ENCODE measurements at regions not wholly inside any gene's neighbourhood (a gene's known extent, or its start where the extent isn't known, plus 50 kb on each side); places are given as distances from the start of the nearest gene placed in this dataset.
A peak's percentile ranks its signal among the peaks of the same experiment; 100 is the strongest.

DNA sequence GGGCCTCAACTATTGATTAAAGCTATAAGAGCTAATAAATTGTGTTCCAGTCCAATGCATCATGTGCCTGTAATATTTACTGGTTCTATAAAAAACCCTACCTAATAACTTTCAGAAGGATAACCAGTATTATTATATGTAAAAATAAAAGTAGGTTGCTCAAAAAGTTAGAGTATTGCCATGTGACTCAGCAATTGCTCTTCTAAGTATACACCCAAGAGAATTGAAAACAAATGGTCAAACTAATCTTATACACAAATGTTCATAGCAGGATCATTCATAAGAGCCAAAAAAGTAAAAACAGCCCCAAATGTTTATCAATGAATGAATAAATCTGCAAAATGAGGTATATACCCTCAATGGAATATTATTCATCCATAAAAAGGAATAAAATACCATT lies 89.5 kb upstream of the TES start:
- no peaks in the 10 kb centered on the region for H3K9me3 Mint-ChIP-seq
- peaks cover 9% of the 10 kb centered on the region for H3K27me3 Mint-ChIP-seq
- intact Hi-C loops (cut with micrococcal nuclease): loop anchor here (5.0 kb wide), 1 partner anchor 1259 kb away; no protein-coding TSS in a partner anchor
- CTCF ChIA-PET: no interaction called here
- DNase-seq: no peak
- H3K4me3 Mint-ChIP-seq: no peak overlapping the region
- H3K27ac Mint-ChIP-seq: no peak overlapping the region
- POLR2A ChIA-PET: no interaction called here
- H3K36me3 Mint-ChIP-seq: no peaks in the 10 kb centered on the region
- no peaks in the 10 kb centered on the region for H3K4me1 Mint-ChIP-seq (ENCODE audit: low read depth)

DNA sequence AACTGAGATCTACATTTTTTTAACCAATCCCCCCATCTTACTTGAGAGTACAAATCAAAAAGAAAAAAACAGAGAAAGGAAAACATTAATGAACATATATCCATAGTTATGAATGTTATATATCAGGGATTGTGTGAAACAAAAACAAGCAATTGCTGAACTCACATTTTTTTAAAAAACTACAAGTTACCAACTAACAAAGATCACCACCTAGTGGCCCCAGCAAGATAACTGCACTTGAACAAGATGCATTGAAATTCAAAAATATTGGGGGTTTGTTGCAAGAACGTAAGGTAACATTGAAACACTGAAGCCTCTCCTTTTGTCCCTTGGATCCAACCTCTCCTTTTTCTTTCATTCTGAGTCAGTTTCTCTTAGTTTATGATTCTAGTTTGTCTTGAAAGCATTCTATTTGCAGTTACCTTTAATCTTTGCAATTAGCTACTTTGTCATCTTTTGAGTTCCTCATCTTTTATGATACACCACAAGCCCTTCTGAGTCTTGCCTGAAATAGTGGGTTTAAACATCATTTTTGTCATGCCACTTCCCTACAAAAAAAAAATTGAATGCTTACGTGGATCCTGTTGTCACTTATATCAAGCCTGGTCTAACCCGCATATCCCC lies 87.3 kb upstream of the TES start:
- intact Hi-C loops (cut with micrococcal nuclease): loop anchor here (5.0 kb wide), 1 partner anchor 1261 kb away; no protein-coding TSS in a partner anchor
- H3K27ac Mint-ChIP-seq: no peak overlapping the region
- POLR2A ChIA-PET: no interaction called here
- H3K36me3 Mint-ChIP-seq: no peaks in the 10 kb centered on the region
- CTCF ChIA-PET: no interaction called here
- H3K4me1 Mint-ChIP-seq (ENCODE audit: low read depth): no peaks in the 10 kb centered on the region
- peaks cover 5% of the 10 kb centered on the region for H3K9me3 Mint-ChIP-seq
- H3K4me3 Mint-ChIP-seq: no peak overlapping the region
- H3K27me3 Mint-ChIP-seq: peaks cover 6% of the 10 kb centered on the region
- DNase-seq: no peak

DNA sequence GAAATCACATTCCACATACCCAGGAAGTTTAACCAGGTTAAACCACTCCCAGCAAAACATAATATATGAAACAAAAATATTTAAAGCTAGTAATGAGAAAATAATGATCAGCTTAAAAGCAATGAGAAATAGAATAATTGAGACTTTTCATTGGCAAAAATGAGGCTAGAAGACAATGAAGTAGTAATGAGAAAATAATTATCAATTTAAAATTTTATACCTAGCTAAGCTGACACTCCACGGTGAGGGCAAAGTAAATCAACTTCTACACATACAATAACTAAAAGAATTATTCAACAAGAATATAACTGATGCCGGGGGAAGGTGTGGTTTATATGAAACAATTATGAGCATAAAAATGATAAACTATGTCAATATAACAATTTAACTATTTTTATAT lies 82.2 kb upstream of the TES start:
- no peaks in the 10 kb centered on the region for H3K36me3 Mint-ChIP-seq
- H3K4me3 Mint-ChIP-seq: no peak overlapping the region
- H3K9me3 Mint-ChIP-seq: peaks cover 10% of the 10 kb centered on the region
- intact Hi-C loops (cut with micrococcal nuclease): no loop called here
- no peak for DNase-seq
- H3K27ac Mint-ChIP-seq: no peak overlapping the region
- ChIA-PET POLR2A (no interaction called here), CTCF (no interaction called here)
- H3K27me3 Mint-ChIP-seq: peaks cover 5% of the 10 kb centered on the region
- no peaks in the 10 kb centered on the region for H3K4me1 Mint-ChIP-seq (ENCODE audit: low read depth)

DNA sequence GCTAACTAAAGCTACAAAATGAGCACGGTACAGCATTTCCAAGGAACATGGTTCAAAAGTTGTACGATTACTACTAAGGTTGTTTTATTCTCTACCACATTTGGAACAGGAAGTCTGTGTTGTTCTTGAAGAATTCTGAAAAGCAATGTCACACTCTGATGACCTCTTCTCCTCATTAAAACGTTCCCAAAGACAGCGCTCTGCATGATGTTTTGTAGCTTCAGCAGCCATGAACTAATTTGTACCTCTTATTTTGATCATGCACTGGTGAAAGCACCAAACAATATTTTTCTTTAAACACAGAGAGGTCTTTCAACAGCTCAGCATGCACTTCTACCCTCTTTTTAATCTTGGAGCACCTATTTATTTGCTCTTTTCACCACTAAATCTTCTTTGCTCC lies 75.0 kb upstream of the TES start:
- Mint-ChIP-seq H3K9me3 (no peaks in the 10 kb centered on the region), H3K36me3 (no peaks in the 10 kb centered on the region), H3K4me3 (no peak overlapping the region), H3K4me1 (ENCODE audit: low read depth) (no peaks in the 10 kb centered on the region), H3K27ac (no peak overlapping the region), H3K27me3 (peaks cover 2% of the 10 kb centered on the region)
- no peak for DNase-seq
- POLR2A ChIA-PET: no interaction called here
- intact Hi-C loops (cut with micrococcal nuclease): no loop called here
- CTCF ChIA-PET: interaction anchor here (0.8 kb wide), 1 partner anchor 50 kb away, joined by 3 read pairs; no protein-coding TSS in a partner anchor

DNA sequence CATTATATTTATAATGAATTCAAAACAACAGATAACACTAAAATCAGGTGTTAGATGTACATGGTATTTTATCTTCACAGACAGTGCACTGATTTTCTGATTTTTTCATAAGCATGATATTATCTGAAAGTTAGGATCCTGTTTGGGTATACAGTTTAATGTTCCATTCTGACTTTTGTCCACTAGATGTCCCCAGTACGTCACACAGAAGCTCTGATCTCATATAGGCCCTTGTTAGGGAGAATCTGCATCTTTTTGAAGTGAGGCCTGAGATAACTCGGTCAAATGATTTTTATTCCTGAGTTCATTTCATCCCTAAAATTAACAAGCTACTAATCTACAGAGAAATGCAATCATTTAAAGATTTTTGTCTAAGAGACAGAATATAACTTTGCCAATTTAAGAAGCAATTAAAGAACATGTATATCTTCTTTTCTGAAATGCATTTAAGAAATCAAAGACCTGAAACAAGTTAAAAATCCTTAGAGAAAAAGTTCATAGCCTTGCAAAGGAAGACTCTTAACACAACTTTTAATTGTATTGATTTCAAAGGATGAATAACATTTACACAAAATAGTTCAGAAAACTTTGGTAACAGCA lies 72.0 kb upstream of the TES start:
- CTCF ChIA-PET: interaction anchor here (0.6 to 2.1 kb wide), 17 partner anchors 11 to 1222 kb away, joined by 3 to 10 read pairs (median 3); no protein-coding TSS in a partner anchor
- H3K4me1 Mint-ChIP-seq (ENCODE audit: low read depth): peaks cover 3% of the 10 kb centered on the region

DNA sequence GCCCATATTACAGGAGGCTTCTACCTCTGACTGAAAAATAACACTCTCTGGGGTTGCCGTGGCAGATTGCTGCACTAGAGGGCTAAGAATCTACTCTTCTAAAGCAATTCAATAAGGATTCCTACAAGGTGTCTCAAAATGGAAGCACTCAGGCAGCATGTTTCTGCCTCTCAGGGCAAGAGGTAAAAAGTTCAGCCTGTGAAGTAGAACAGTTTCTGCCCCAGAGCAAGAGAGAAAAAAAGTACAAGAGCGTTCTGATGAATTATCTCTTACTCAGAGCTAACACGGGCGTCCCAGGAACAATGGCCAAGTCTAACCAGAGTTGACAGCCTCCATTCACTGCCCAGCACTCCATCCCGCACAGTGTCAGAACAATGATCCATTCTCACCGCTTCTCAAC lies 71.3 kb upstream of the TES start:
- ChIA-PET CTCF (interaction anchor here (0.6 to 2.1 kb wide), 16 partner anchors 10 to 1222 kb away, joined by 3 to 10 read pairs (median 4); no protein-coding TSS in a partner anchor), POLR2A (no interaction called here)
- no peaks in the 10 kb centered on the region for H3K9me3 Mint-ChIP-seq
- intact Hi-C loops (cut with micrococcal nuclease): loop anchor here (2.0 kb wide), 1 partner anchor 34 kb away; no protein-coding TSS in a partner anchor
- peaks cover 3% of the 10 kb centered on the region for H3K4me1 Mint-ChIP-seq (ENCODE audit: low read depth)
- no peaks in the 10 kb centered on the region for H3K36me3 Mint-ChIP-seq
- H3K4me3 Mint-ChIP-seq: no peak overlapping the region
- H3K27ac Mint-ChIP-seq: no peak overlapping the region
- H3K27me3 Mint-ChIP-seq: peaks cover 2% of the 10 kb centered on the region
- DNase-seq: no peak

More for the DNA sequence above, 72.0 kb upstream of the TES start:
- Mint-ChIP-seq H3K27ac (no peak overlapping the region), H3K36me3 (no peaks in the 10 kb centered on the region), H3K4me3 (no peak overlapping the region), H3K27me3 (peaks cover 2% of the 10 kb centered on the region), H3K9me3 (no peaks in the 10 kb centered on the region)
- intact Hi-C loops (cut with micrococcal nuclease): loop anchor here (1.0 to 2.0 kb wide), 2 partner anchors 34 to 451 kb away; no protein-coding TSS in a partner anchor
- no peak for DNase-seq
- POLR2A ChIA-PET: no interaction called here

DNA sequence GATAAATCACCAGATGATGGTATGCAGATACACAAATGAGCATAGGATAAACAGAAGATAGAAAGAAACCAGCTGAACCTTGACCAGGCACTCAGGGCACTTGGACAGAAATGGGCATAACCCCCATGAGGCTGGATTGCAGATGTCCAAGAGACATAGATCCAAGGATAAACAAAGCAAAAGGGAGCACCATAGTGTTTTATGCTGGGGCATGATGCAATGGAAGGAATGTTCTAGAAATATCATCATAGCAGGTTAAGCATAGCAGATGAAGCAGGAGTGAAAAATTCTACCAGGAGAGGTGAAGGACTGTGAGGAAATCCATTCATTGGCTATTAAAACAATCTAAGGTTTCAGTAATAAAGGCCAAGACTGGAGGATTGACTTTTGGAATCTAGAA lies 70.5 kb upstream of the TES start:
- peaks cover 2% of the 10 kb centered on the region for H3K27me3 Mint-ChIP-seq
- no peak overlapping the region for H3K27ac Mint-ChIP-seq
- DNase-seq: no peak
- CTCF ChIA-PET: interaction anchor here (1.6 to 2.1 kb wide), 3 partner anchors 15 to 97 kb away, joined by 3 to 10 read pairs (median 4); no protein-coding TSS in a partner anchor
- H3K36me3 Mint-ChIP-seq: no peaks in the 10 kb centered on the region
- H3K4me3 Mint-ChIP-seq: no peak overlapping the region
- POLR2A ChIA-PET: no interaction called here
- no peaks in the 10 kb centered on the region for H3K9me3 Mint-ChIP-seq
- intact Hi-C loops (cut with micrococcal nuclease): loop anchor here (2.0 kb wide), 1 partner anchor 33 kb away; no protein-coding TSS in a partner anchor
- peaks cover 3% of the 10 kb centered on the region for H3K4me1 Mint-ChIP-seq (ENCODE audit: low read depth)

DNA sequence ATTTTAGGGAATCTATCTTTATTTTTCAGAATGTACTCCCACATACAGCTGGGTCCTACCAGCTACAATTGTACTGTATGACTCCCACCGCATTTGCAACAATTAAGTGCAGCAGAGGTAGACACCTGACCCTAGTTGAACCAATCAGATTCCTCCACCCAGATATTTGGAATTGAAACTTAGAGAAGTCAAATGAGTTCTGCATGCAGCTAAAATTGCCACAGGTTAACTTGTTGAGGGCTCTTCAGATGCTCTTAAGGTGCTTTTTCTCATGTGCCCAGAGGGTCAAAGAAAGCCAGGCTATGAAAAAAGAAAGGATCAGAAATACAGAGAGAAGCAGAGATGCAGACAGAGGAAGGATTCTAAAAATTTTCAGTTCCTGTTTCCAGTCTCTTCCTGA lies 68.0 kb upstream of the TES start:
- ChIA-PET POLR2A (no interaction called here), CTCF (interaction anchor here (0.6 to 1.1 kb wide), 2 partner anchors 10 to 488 kb away, joined by 3 to 4 read pairs; no protein-coding TSS in a partner anchor)
- Mint-ChIP-seq H3K27me3 (no peaks in the 10 kb centered on the region), H3K27ac (no peak overlapping the region), H3K36me3 (no peaks in the 10 kb centered on the region), H3K9me3 (no peaks in the 10 kb centered on the region), H3K4me3 (no peak overlapping the region), H3K4me1 (ENCODE audit: low read depth) (peaks cover 12% of the 10 kb centered on the region)
- intact Hi-C loops (cut with micrococcal nuclease): no loop called here
- no peak for DNase-seq

DNA sequence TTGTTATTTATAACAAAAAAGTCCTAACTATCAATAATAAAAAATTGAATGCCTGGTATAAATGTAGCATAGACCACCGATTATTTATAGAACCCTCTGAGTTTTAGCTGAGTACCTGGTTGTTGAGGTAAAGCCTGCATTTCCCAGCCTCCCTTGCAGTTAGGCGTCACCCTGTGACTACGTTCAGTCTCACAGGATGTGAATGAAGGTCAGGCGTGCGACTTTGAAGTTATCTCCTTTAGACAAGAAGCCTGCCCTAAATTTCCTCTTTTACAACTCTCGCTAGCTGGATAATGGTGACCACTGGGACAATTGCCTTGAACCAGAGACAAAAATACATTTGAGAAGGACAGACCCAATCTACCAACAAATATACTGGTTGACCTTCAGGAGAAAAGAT lies 67.5 kb upstream of the TES start:
- Mint-ChIP-seq H3K4me3 (no peak overlapping the region), H3K9me3 (no peaks in the 10 kb centered on the region), H3K4me1 (ENCODE audit: low read depth) (peaks cover 12% of the 10 kb centered on the region), H3K36me3 (no peaks in the 10 kb centered on the region), H3K27ac (no peak overlapping the region), H3K27me3 (no peaks in the 10 kb centered on the region)
- ChIA-PET POLR2A (no interaction called here), CTCF (interaction anchor here (0.6 kb wide), 1 partner anchor 487 kb away, joined by 3 read pairs; no protein-coding TSS in a partner anchor)
- DNase-seq: peak; percentile 25
- intact Hi-C loops (cut with micrococcal nuclease): no loop called here

DNA sequence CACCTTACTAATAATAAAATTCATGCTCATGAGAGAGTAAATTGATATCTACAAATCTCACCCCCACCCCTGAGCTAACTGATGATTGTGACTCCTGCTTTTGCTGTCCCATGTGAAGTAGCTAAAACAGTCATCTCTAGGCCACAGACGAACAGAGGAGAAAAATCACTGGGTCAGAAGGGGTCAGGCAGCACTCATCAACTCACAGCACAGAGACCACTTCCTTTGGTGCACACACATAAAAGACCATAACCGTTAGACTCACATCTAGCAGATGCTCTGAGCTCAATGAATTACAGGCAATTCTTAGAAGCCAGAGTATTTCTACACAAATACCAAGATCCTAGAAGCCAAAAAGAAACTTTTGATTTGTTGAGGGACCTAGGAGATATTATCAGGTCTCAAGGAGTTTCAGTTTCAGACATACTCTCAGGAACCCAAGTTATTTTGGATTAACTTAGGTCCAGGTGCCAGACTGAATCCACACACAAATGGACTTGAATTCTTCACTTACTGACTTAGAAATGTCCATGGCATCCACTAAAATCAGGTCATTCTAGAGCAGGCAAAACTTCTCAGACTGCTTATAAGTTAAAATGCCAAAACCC lies 65.0 kb upstream of the TES start:
- ChIA-PET POLR2A (no interaction called here), CTCF (interaction anchor here (0.8 kb wide), 1 partner anchor 35 kb away, joined by 3 read pairs; no protein-coding TSS in a partner anchor)
- Mint-ChIP-seq H3K27ac (no peak overlapping the region), H3K4me1 (ENCODE audit: low read depth) (peaks cover 12% of the 10 kb centered on the region), H3K27me3 (no peaks in the 10 kb centered on the region), H3K36me3 (no peaks in the 10 kb centered on the region), H3K9me3 (no peaks in the 10 kb centered on the region), H3K4me3 (no peak overlapping the region)
- intact Hi-C loops (cut with micrococcal nuclease): no loop called here
- peak; percentile 20 for DNase-seq

DNA sequence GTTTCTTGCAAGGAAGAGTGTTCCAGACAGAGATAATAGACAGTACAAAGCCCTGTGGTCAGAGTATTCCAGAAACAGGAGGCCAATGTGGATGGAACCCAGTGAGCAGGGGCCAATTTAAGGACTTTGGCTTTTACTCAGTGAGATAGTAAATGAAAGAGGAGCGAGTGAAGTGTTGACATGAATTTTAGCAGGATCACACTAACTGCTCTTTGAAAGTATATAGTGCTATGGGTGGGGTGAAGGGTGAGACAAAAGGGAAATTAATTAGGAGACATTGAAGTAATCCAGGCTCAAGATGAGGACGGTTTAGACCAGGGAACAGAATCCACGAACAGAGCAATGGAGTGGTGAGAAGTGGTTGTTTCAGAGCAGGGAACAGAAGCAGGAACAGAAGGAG lies 62.2 kb upstream of the TES start:
- POLR2A ChIA-PET: no interaction called here
- Mint-ChIP-seq H3K27me3 (peaks cover 1% of the 10 kb centered on the region), H3K27ac (no peak overlapping the region), H3K9me3 (no peaks in the 10 kb centered on the region), H3K4me3 (no peak overlapping the region), H3K4me1 (ENCODE audit: low read depth) (peaks cover 10% of the 10 kb centered on the region), H3K36me3 (no peaks in the 10 kb centered on the region)
- DNase-seq: no peak
- CTCF ChIA-PET: no interaction called here
- intact Hi-C loops (cut with micrococcal nuclease): no loop called here

DNA sequence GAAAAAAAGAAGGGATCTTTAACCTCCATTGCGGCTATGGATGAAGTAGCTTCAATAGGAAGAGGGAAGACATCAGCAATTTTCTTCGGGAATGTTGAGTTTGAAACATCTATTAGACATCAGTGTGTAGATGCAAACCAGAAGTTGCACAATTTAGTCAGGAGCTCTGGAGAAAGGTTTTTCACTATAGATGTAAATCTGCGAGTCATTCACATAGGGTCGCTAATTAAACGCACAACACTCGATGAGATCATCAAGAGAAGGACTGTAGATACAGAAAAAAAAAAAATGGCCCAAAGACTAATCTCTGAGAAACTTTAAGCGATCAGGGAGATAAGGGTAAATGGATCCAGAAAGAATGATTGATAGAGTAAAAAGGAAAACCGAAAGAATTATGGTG lies 61.7 kb upstream of the TES start:
- no peak overlapping the region for H3K4me3 Mint-ChIP-seq
- intact Hi-C loops (cut with micrococcal nuclease): no loop called here
- no peaks in the 10 kb centered on the region for H3K9me3 Mint-ChIP-seq
- no peak for DNase-seq
- ChIA-PET POLR2A (no interaction called here), CTCF (interaction anchor here (1.6 kb wide), 1 partner anchor 10 kb away, joined by 10 read pairs; no protein-coding TSS in a partner anchor)
- H3K4me1 Mint-ChIP-seq (ENCODE audit: low read depth): peaks cover 9% of the 10 kb centered on the region
- H3K27ac Mint-ChIP-seq: no peak overlapping the region
- peaks cover 1% of the 10 kb centered on the region for H3K27me3 Mint-ChIP-seq
- no peaks in the 10 kb centered on the region for H3K36me3 Mint-ChIP-seq

All from activated CD4-positive, alpha-beta memory T cell treated with anti-CD3 and anti-CD28 coated beads for 36 hours (primary cell).